ENCODE measurements at regions not wholly inside any gene's neighbourhood (a gene's known extent, or its start where the extent isn't known, plus 50 kb on each side); places are given as distances from the start of the nearest gene placed in this dataset.
"Not testable (repeated sequence)": the region's sequence is repeated elsewhere in the genome, so short reads cannot be mapped to it uniquely, and the experiment has no call there.

DNA sequence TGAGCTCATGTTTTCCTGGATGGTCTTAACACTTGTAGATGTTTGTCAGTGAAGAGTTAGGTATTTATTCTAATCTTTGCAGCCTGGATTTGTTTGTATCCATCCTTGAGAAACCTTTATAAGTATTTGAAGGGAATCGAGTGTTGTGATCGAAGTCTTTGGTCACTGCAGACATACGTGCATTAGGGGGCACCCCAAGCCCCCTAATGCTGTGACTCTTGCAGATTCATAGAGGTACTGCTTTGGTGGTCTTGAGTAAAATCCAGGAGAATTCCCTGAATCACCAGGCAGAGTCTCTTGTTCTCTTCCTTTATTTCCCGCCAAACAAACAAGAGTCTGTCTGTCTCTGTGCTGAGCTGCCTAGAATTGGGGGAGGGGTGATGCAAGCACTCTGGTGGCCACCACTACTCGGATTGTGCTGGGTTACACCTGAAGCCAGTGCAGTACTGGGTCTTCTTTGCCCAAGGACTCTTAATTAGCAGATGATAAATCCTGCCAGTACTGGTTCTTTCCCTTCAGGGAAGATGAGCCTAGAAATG is 170.5 kb upstream of the POU1F1 start:
- no peak overlapping the region for H3K27ac ChIP-seq
- no peak for ATAC-seq
- H3K27me3 ChIP-seq, result no peaks in the 10 kb centered on the region
- H3K4me3 ChIP-seq, result no peak overlapping the region
- DNase-seq, result no peak
- 52 to 55% methylated on average over 5 of the region's 5 CpGs for whole genome bisulfite sequencing, 2 donors
- TF ChIP-seq CTCF (IDR thresholded peaks at IDR 0.05), result no peak
- no peaks in the 10 kb centered on the region for H3K9me3 ChIP-seq
- no peaks in the 10 kb centered on the region for H3K4me1 ChIP-seq
- intact Hi-C loops (cut with DNase I), result no loop called here
- no peaks in the 10 kb centered on the region for H3K36me3 ChIP-seq
- FAIRE-seq, result no peak

DNA sequence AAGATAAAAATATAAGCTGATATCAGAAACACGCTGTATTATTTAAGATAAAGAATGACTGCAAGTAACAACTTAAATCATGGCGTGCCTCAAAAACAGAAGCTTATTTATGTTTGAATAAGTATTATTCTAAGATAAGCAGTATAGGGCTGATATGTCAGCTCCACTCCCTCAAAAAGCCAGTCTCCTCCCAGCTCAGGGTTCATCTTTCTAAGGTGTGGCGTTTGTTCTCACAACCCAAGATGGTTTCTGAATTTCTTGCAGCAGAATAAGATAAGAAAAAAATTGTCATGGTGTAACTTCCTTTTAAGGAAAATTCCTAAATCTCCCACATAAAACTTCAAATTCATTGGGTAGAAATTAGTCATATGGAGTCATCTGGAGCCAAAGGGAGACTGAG is 166.1 kb upstream of the POU1F1 start:
- Histone ChIP-seq H3K9me3 (no peaks in the 10 kb centered on the region), H3K27ac (no peak overlapping the region), H3K36me3 (no peaks in the 10 kb centered on the region), H3K27me3 (no peaks in the 10 kb centered on the region), H3K4me1 (no peaks in the 10 kb centered on the region), H3K4me3 (no peak overlapping the region)
- no peak for FAIRE-seq
- WGBS, 2 donors, result 59 to 65% methylated on average over 3 of the region's 3 CpGs
- intact Hi-C loops (cut with DNase I), result no loop called here
- no peak for TF ChIP-seq CTCF (IDR thresholded peaks at IDR 0.05)
- ATAC-seq, result no peak
- no peak for DNase-seq

- Histone ChIP-seq H3K4me3 (no peak overlapping the region), H3K27me3 (no peaks in the 10 kb centered on the region), H3K9me3 (no peaks in the 10 kb centered on the region), H3K4me1 (no peaks in the 10 kb centered on the region), H3K27ac (no peak overlapping the region), H3K36me3 (no peaks in the 10 kb centered on the region)
- WGBS, 2 donors, result 59% methylated on average over 1 of the region's 1 CpG
- intact Hi-C loops (cut with DNase I), result no loop called here
- DNase-seq (no peak), ATAC-seq (no peak), FAIRE-seq (no peak)
- no peak for TF ChIP-seq CTCF (IDR thresholded peaks at IDR 0.05)
These were observed 161.4 kb upstream of the POU1F1 start for GRCh38 chr3:87437765-87438164.

DNA sequence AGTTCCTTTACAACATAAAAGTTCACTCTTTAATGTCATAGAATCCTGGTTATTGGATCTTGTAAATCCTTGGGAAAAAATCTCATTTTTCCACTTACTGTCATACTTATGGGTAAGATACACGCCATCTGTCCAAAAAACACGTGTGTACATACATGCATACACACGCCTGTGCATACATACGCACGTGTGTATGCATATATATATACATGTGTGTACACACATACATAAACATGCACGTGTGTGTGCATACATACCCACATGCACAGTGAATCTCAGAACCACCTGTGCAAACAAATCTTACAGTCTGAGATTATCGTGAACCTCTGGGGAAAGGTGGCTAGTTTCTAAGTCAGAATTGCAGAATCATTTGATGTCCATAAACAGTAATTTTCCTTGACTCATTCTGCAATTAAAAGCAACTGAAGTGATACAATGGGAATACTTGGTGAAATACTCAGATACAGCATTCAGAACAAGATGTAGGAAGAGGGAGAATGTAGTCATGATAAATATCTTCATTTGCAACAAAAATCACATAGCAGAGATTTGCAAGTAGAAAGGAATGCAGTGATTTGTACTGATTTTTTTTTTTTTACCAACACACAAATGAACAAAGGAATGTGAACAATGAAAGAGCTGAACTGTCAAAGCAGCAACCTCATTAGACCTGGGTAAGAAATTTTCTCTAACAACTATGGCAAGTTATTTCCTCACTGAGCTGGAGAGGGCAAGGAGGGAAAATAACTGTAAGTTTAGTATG is 160.6 kb upstream of the POU1F1 start:
- no peak overlapping the region for H3K27ac ChIP-seq
- no peaks in the 10 kb centered on the region for H3K4me1 ChIP-seq
- H3K9me3 ChIP-seq, result no peaks in the 10 kb centered on the region
- DNase-seq (no peak), ATAC-seq (no peak), FAIRE-seq (no peak)
- H3K36me3 ChIP-seq, result no peaks in the 10 kb centered on the region
- 50 to 56% methylated on average over 7 of the region's 7 CpGs for WGBS, 2 donors
- TF ChIP-seq CTCF (IDR thresholded peaks at IDR 0.05), result no peak
- intact Hi-C loops (cut with DNase I), result no loop called here
- H3K27me3 ChIP-seq, result no peaks in the 10 kb centered on the region
- no peak overlapping the region for H3K4me3 ChIP-seq

DNA sequence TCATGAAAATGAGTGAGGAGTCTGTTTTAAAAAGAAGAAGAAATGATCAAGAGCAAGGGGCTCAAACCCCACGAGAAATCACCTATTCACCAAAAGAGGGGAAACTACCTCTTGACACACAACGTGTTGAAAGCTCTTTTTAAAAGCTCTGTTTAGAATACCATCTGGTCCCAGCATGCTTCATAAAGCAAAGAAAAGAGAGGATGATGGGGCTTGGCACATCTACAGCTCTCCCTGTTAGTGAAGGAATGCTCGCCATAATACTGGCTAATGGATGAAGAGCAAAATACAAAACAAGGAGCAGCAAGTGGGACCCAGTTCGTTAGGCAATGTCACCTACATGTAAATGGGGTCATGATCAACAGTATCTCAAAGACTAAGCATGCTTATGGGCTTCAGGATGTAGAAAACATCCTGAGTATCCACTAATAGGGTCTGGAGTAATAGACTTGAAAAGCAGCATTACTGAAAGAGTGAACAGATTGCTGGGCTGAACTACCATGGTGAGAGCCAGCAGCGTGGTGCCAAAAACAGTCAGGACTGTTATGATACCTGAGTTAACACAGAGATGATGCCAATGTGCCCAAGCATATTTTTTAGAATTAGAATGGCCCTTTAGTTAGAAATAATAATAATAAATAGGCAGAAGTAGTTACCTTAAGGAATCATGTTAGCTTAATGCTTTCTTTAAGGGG is 159.7 kb upstream of the POU1F1 start:
- ATAC-seq, result no peak
- FAIRE-seq, result no peak
- no peak overlapping the region for H3K27ac ChIP-seq

DNA sequence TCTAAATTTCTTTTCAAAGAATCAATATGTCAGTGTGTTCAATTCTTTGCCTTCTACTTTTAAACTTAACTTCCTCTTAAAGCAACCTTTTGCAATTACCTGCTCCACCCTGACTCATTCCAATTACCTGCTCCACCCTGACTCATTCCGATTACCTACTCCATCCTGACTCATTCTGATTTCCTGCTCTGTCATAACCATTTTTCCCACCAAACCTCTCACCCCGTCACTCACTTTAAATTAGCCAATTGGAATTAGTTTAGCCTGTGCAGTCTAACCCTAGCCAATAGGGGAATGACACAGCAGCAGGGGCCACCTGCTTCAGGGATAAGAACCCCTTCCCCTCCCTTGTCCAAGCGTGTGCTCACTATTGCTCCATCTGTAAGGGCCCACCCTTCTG is 157.1 kb upstream of the POU1F1 start:
- H3K27ac ChIP-seq; H3K27me3 ChIP-seq; FAIRE-seq; intact Hi-C loops (cut with DNase I); H3K9me3 ChIP-seq; H3K4me3 ChIP-seq; ATAC-seq; DNase-seq; H3K4me1 ChIP-seq; H3K36me3 ChIP-seq: not testable (repeated sequence)
- 65 to 68% methylated on average over 3 of the region's 3 CpGs for WGBS, 2 donors

More for the DNA sequence above, 159.7 kb upstream of the POU1F1 start:
- Histone ChIP-seq H3K27me3 (no peaks in the 10 kb centered on the region), H3K36me3 (no peaks in the 10 kb centered on the region), H3K4me1 (no peaks in the 10 kb centered on the region), H3K4me3 (no peak overlapping the region), H3K9me3 (no peaks in the 10 kb centered on the region)
- WGBS, 2 donors, result 35 to 37% methylated on average over 5 of the region's 5 CpGs
- TF ChIP-seq CTCF (IDR thresholded peaks at IDR 0.05), result no peak
- intact Hi-C loops (cut with DNase I), result no loop called here
- no peak for DNase-seq

All from pancreas (tissue), 10 donors.